Neural progenitor cell (in vitro differentiated cells): ENCODE measurements at regions not wholly inside any gene's neighbourhood (a gene's known extent, or its start where the extent isn't known, plus 50 kb on each side); places are given as distances from the start of the nearest gene placed in this dataset.

Experiments used
- CTCF ChIP-seq: fragments of 200-600 bp; sonication (generic); IDR thresholded peaks from 2 replicates; pipeline ENCODE4 v1.5.1; 2017; ENCODE audit warnings: antibody characterized with exemption, mild to moderate bottlenecking
- EZH2 ChIP-seq: fragments of 200-600 bp; sonication (generic); IDR thresholded peaks from 2 replicates; pipeline ENCODE4 v1.6.1; 2017; ENCODE audit warnings: antibody characterized with exemption, mild to moderate bottlenecking, moderate library complexity
- EZH2phosphoT487 ChIP-seq: fragments of 200-600 bp; sonication (generic); IDR thresholded peaks from 2 replicates; pipeline ENCODE4 v1.6.1; 2017; ENCODE audit warnings: antibody characterized with exemption

- TF ChIP-seq CTCF (no peak), EZH2 (no peak), EZH2phosphoT487 (no peak)
Measured at GRCh38 chr11:15505155-15505554, 390.4 kb downstream of the INSC start.
